MM.1S (cell line): ENCODE measurements at regions not wholly inside any gene's neighbourhood (a gene's known extent, or its start where the extent isn't known, plus 50 kb on each side); places are given as distances from the start of the nearest gene placed in this dataset.

Source experiments
- CTCF ChIP-seq: fragments of 300-600 bp; sonication (generic); IDR thresholded peaks from 2 replicates; pipeline ENCODE4 v1.5.1; 2016; ENCODE audit warnings: antibody characterized with exemption, low read length, mixed read lengths
- EZH2 ChIP-seq: fragments of 300-600 bp; sonication (generic); optimal IDR thresholded peaks from 2 replicates; pipeline ENCODE3; 2017; ENCODE audit warnings: low read depth, mild to moderate bottlenecking, antibody characterized with exemption, low read length, mixed read lengths

GRCh38 chr6:106857771-106858652, 116.5 kb downstream of the CD24 start:
- TF ChIP-seq CTCF: no peak
- TF ChIP-seq EZH2: no peak
